Left lung (tissue), 4 donors: ENCODE measurements at regions not wholly inside any gene's neighbourhood (a gene's known extent, or its start where the extent isn't known, plus 50 kb on each side); places are given as distances from the start of the nearest gene placed in this dataset.
A peak's percentile ranks its signal among the peaks of the same experiment; 100 is the strongest.

Experiments
- ATAC-seq: fragments of 200-7000 bp; cut with Tn5 transposase; one replicate; pipeline ENCODE4 v1.9.1; 2020; ENCODE audit warnings: moderate library complexity
- DNase-seq, 4 donors: peaks; one replicate each; pipeline ENCODE4 v3.0.0-alpha.2; 2013 to 2020
- H3K27ac ChIP-seq, 2 donors: fragments of 200-600 bp; sonication (generic) in 1 of 2; one replicate each; pipeline versions ENCODE4 v1.5.0 to v1.8.0; 2020 to 2021
- H3K27me3 ChIP-seq, 2 donors: fragments of 200-600 bp; sonication (generic) in 1 of 2; one replicate each; pipeline versions ENCODE4 v1.5.0 to v1.8.0; 2020 to 2021
- H3K36me3 ChIP-seq, 2 donors: fragments of 200-600 bp; sonication (generic) in 1 of 2; one replicate each; pipeline versions ENCODE4 v1.5.0 to v1.8.0; 2020 to 2021
- H3K4me1 ChIP-seq, 2 donors: fragments of 200-600 bp; one replicate each; pipeline ENCODE4 v1.8.0; 2021
- H3K4me3 ChIP-seq, 2 donors: fragments of 200-600 bp; sonication (generic) in 1 of 2; one replicate each; pipeline versions ENCODE4 v1.5.0 to v1.8.0; 2020 to 2021; ENCODE audit warnings: mild to moderate bottlenecking in 1 of 2
- H3K9me3 ChIP-seq, 2 donors: fragments of 200-600 bp; sonication (generic) in 1 of 2; one replicate each; pipeline versions ENCODE4 v1.5.0 to v1.8.0; 2020 to 2021
- CTCF ChIP-seq, 2 donors: fragments of 200-600 bp; sonication (generic) in 1 of 2; IDR thresholded peaks; one replicate each; pipeline versions ENCODE4 v1.5.0 to v1.8.0; 2021; ENCODE audit warnings: antibody characterized with exemption in 2 of 2
- intact Hi-C, 2 donors: fragments of 100-400 bp; cut with DNase I; formaldehyde crosslinking; loops; one replicate each; pipeline versions ENCODE4 v1.11.2 to v1.14.2; 2022
- donor health status: DM: no; HTN: yes; CAD: no.
- donor health status: DM: no; HTN: no; CAD: no.

DNA sequence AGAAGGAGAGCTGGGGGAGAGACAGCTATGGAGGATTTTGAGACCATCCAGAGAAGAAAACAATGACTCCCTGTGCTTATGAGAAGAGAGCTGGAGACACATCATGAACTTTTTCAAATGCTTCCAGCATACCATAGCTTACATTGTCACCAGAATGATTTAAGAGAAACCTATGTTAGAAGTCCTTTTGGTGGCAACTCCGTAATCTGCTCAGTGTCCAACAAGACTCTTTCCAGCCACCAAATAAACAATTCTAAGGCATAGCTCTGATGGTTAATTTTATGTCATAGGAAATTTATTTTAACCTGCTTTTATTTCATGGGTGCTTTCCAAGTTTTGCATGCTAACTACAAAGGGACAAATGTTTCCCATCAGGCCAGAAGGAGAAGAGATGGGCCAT lies 200.3 kb upstream of the MCTP2 start:
- Histone ChIP-seq H3K36me3 (no peaks in the 10 kb centered on the region), H3K27ac (no peak overlapping the region), H3K4me1 (no peaks in the 10 kb centered on the region), H3K27me3 (peaks cover 0 to 5% of the 10 kb centered on the region in 2 donors), H3K4me3 (no peak overlapping the region), H3K9me3 (no peaks in the 10 kb centered on the region)
- no peak for TF ChIP-seq CTCF (IDR thresholded peaks at IDR 0.05)
- ATAC-seq (no peak), DNase-seq (no peak)
- intact Hi-C loops = no loop called here

DNA sequence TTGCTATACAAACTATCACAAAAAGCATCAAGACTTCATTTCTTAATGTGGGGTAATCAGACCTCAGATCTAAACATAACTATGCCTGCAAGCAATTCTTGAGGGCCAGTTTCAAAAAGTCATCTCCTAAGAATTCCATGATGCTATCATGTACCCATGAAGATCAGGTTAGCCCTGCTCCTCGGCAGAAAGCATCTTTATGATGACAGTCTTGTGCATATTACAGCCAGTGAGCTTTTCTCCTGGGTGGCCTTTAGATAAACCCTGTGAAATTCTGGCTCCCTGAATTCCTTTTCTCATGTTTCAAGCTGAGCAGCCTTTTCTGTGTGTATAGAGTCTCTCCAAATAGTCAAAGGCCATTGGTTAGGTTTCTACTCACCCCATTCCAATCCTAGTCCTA lies 201.9 kb upstream of the MCTP2 start:
- no peak for TF ChIP-seq CTCF (IDR thresholded peaks at IDR 0.05)
- Histone ChIP-seq H3K4me1 (no peaks in the 10 kb centered on the region), H3K36me3 (no peaks in the 10 kb centered on the region), H3K4me3 (no peak overlapping the region), H3K9me3 (no peaks in the 10 kb centered on the region), H3K27ac (no peak overlapping the region), H3K27me3 (peaks cover 0 to 5% of the 10 kb centered on the region in 2 donors)
- ATAC-seq (peak; percentile 43), DNase-seq (no peak)
- intact Hi-C loops = no loop called here

DNA sequence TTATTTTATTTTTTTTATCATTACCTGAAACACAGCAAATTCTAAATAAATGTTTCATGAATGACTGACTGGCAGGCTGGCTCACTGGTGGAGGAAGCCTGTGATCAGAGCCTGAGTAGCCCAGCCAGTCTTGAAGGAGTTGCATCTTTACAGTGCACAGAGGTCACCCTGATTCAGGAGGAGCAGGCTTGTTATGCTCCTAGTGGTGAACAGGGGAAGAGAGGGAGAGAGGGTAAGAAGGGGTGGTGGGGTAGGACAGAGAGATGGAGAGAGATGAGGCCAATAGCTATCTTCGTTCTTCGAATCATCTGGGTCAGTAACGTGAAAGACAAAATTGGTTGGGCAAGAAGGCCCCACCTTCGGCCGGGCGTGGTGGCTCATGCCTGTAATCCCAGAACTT lies 202.6 kb upstream of the MCTP2 start:
- Histone ChIP-seq H3K4me1 (no peaks in the 10 kb centered on the region), H3K36me3 (no peaks in the 10 kb centered on the region), H3K27me3 (peaks cover 0 to 4% of the 10 kb centered on the region in 2 donors), H3K27ac (no peak overlapping the region), H3K4me3 (no peak overlapping the region), H3K9me3 (no peaks in the 10 kb centered on the region)
- ATAC-seq (no peak), DNase-seq (no peak)
- intact Hi-C loops = no loop called here
- no peak for TF ChIP-seq CTCF (IDR thresholded peaks at IDR 0.05)

GRCh38 chr15:94028121-94028520 lies 203.2 kb upstream of the MCTP2 start:
- Histone ChIP-seq H3K4me1 (no peaks in the 10 kb centered on the region), H3K36me3 (no peaks in the 10 kb centered on the region), H3K4me3 (no peak overlapping the region), H3K27ac (no peak overlapping the region), H3K9me3 (no peaks in the 10 kb centered on the region), H3K27me3 (no peaks in the 10 kb centered on the region)
- TF ChIP-seq CTCF (IDR thresholded peaks at IDR 0.05) = no peak
- ATAC-seq (no peak), DNase-seq (no peak)
- intact Hi-C loops = no loop called here

- Histone ChIP-seq H3K9me3 (no peaks in the 10 kb centered on the region), H3K36me3 (no peaks in the 10 kb centered on the region), H3K27ac (no peak overlapping the region), H3K4me3 (no peak overlapping the region), H3K4me1 (no peaks in the 10 kb centered on the region), H3K27me3 (no peaks in the 10 kb centered on the region)
- intact Hi-C loops = no loop called here
- ATAC-seq = no peak
- no peak for TF ChIP-seq CTCF (IDR thresholded peaks at IDR 0.05)
- DNase-seq = no peak
These were observed 203.8 kb upstream of the MCTP2 start for GRCh38 chr15:94027581-94027980.
